Sigmoid colon (tissue), 6 donors: ENCODE measurements at regions not wholly inside any gene's neighbourhood (a gene's known extent, or its start where the extent isn't known, plus 50 kb on each side); places are given as distances from the start of the nearest gene placed in this dataset.

Experiments
- DNase-seq: peaks from one replicate; pipeline ENCODE4 v3.0.0-alpha.2; 2019
- H3K27ac ChIP-seq, 4 donors: fragments of 200-600 bp; sonication (generic); one replicate each; pipeline ENCODE4 v1.5.1; 2016 to 2019; ENCODE audit warnings: mild to moderate bottlenecking in 1 of 4
- H3K27me3 ChIP-seq, 3 donors: fragments of 200-600 bp; sonication (generic); one replicate each; pipeline ENCODE4 v1.5.1; 2019; ENCODE audit warnings: mild to moderate bottlenecking in 1 of 3
- H3K36me3 ChIP-seq, 4 donors: fragments of 200-600 bp; sonication (generic); one replicate each; pipeline ENCODE4 v1.5.1; 2016 to 2019
- H3K4me1 ChIP-seq, 4 donors: fragments of 200-600 bp; sonication (generic); one replicate each; pipeline ENCODE4 v1.5.1; 2017 to 2019
- H3K4me3 ChIP-seq, 4 donors: fragments of 200-600 bp; sonication (generic); one replicate each; pipeline ENCODE4 v1.5.1; 2017 to 2019; ENCODE audit warnings: mild to moderate bottlenecking in 2 of 4, moderate library complexity in 1 of 4
- H3K9me3 ChIP-seq, 4 donors: fragments of 200-600 bp in 3 of 4; sonication (generic) in 3 of 4; one replicate each; pipeline versions ENCODE4 v1.5.1 to v1.6.1; 2013 to 2019
- CTCF ChIP-seq, 4 experiments: fragments of 450-650 bp in 3 of 4; fragments of 200-600 bp in 1 of 4; IDR thresholded peaks; one replicate each; pipeline ENCODE4 v1.5.1; 2016 to 2019; ENCODE audit warnings: antibody characterized with exemption in 4 of 4, mild to moderate bottlenecking in 3 of 4, moderate library complexity in 2 of 4
- EP300 ChIP-seq, 4 donors: sonication (generic); formaldehyde crosslinking; IDR thresholded peaks; one replicate each; pipeline ENCODE4 v1.6.1; 2017; ENCODE audit warnings: antibody characterized with exemption in 4 of 4
- POLR2A ChIP-seq, 2 donors: fragments of 450-650 bp; IDR thresholded peaks; one replicate each; pipeline ENCODE4 v1.6.1; 2016; ENCODE audit warnings: antibody characterized with exemption in 2 of 2, mild to moderate bottlenecking in 2 of 2, moderate library complexity in 2 of 2
- POLR2AphosphoS5 ChIP-seq, 4 donors: sonication (generic); formaldehyde crosslinking; IDR thresholded peaks; one replicate each; pipeline ENCODE4 v1.6.1; 2017; ENCODE audit warnings: antibody characterized with exemption in 4 of 4
- WGBS, 2 donors: extraction: QIAGEN DNeasy Blood & Tissue Kit; methylation state at CpG; one replicate each; pipeline ENCODE4 v1.1.7; 2013; 5-methylcytosine and 5-hydroxymethylcytosine counted together
- intact Hi-C: fragments of 100-400 bp; cut with DNase I; formaldehyde crosslinking; loops from one replicate; pipeline ENCODE4 v1.15.1; 2023
- donor health status: healthy with polysubstance abuse.
- donor health status: healthy.

GRCh38 chr4:74531963-74532794, 87.2 kb downstream of the AREG start:
- H3K27me3 ChIP-seq, result no peaks in the 10 kb centered on the region
- intact Hi-C loops, result no loop called here
- H3K4me3 ChIP-seq, result no peak overlapping the region
- 42 to 51% methylated on average over 6 of the region's 6 CpGs for WGBS, 2 donors
- peak in 1 of 4 experiments; percentile 23 for TF ChIP-seq CTCF (IDR thresholded peaks at IDR 0.05)
- TF ChIP-seq EP300 (IDR thresholded peaks at IDR 0.05), result no peak
- no peak for TF ChIP-seq POLR2A (IDR thresholded peaks at IDR 0.05)
- H3K27ac ChIP-seq, result no peak overlapping the region
- no peak for DNase-seq
- H3K36me3 ChIP-seq, result no peaks in the 10 kb centered on the region
- H3K9me3 ChIP-seq, result no peaks in the 10 kb centered on the region
- H3K4me1 ChIP-seq, result peaks cover 0 to 15% (median 4%) of the 10 kb centered on the region in 4 donors

GRCh38 chr4:74534121-74534520, 89.2 kb downstream of the AREG start:
- H3K4me3 ChIP-seq, result no peak overlapping the region
- no peak for TF ChIP-seq POLR2A (IDR thresholded peaks at IDR 0.05)
- peak in 1 of 4 donors; percentile 17 for TF ChIP-seq POLR2AphosphoS5 (IDR thresholded peaks at IDR 0.05)
- no peak for DNase-seq
- peaks cover 0 to 9% (median 4%) of the 10 kb centered on the region in 4 donors for H3K4me1 ChIP-seq
- H3K9me3 ChIP-seq, result no peaks in the 10 kb centered on the region
- H3K27me3 ChIP-seq, result no peaks in the 10 kb centered on the region
- 15 to 59% methylated on average over 3 of the region's 3 CpGs for WGBS, 2 donors
- intact Hi-C loops, result no loop called here
- H3K36me3 ChIP-seq, result no peaks in the 10 kb centered on the region
- H3K27ac ChIP-seq, result no peak overlapping the region

GRCh38 chr4:74534936-74535335, 90.0 kb downstream of the AREG start:
- Histone ChIP-seq H3K27me3 (no peaks in the 10 kb centered on the region), H3K27ac (no peak overlapping the region), H3K36me3 (no peaks in the 10 kb centered on the region), H3K4me1 (peaks cover 0 to 9% (median 4%) of the 10 kb centered on the region in 4 donors), H3K4me3 (no peak overlapping the region), H3K9me3 (no peaks in the 10 kb centered on the region)
- no peak for TF ChIP-seq POLR2AphosphoS5 (IDR thresholded peaks at IDR 0.05)
- TF ChIP-seq EP300 (IDR thresholded peaks at IDR 0.05), result no peak
- no peak for TF ChIP-seq CTCF (IDR thresholded peaks at IDR 0.05)
- TF ChIP-seq POLR2A (IDR thresholded peaks at IDR 0.05), result no peak
- intact Hi-C loops, result no loop called here
- DNase-seq, result no peak

- intact Hi-C loops, result no loop called here
- DNase-seq, result no peak
- no peaks in the 10 kb centered on the region for H3K27me3 ChIP-seq
Observed at GRCh38 chr4:74535512-74535911, 90.6 kb downstream of the AREG start.

More at GRCh38 chr4:74535512-74535911, 90.6 kb downstream of the AREG start:
- TF ChIP-seq POLR2A (IDR thresholded peaks at IDR 0.05) (no peak), EP300 (IDR thresholded peaks at IDR 0.05) (no peak), CTCF (IDR thresholded peaks at IDR 0.05) (no peak), POLR2AphosphoS5 (IDR thresholded peaks at IDR 0.05) (no peak)
- Histone ChIP-seq H3K36me3 (no peaks in the 10 kb centered on the region), H3K4me1 (peaks cover 0 to 9% (median 4%) of the 10 kb centered on the region in 4 donors), H3K4me3 (no peak overlapping the region), H3K27ac (no peak overlapping the region), H3K9me3 (no peaks in the 10 kb centered on the region)
- 39 to 76% methylated on average over 1 of the region's 1 CpG for WGBS, 2 donors
